HG03460 (cell line): ENCODE measurements at regions not wholly inside any gene's neighbourhood (a gene's known extent, or its start where the extent isn't known, plus 50 kb on each side); places are given as distances from the start of the nearest gene placed in this dataset.

Experiments used
- ATAC-seq: cut with Tn5 transposase; IDR thresholded peaks from one replicate; pipeline ENCODE4 v1.9.1; 2021; ENCODE audit not compliant: unreplicated experiment

DNA sequence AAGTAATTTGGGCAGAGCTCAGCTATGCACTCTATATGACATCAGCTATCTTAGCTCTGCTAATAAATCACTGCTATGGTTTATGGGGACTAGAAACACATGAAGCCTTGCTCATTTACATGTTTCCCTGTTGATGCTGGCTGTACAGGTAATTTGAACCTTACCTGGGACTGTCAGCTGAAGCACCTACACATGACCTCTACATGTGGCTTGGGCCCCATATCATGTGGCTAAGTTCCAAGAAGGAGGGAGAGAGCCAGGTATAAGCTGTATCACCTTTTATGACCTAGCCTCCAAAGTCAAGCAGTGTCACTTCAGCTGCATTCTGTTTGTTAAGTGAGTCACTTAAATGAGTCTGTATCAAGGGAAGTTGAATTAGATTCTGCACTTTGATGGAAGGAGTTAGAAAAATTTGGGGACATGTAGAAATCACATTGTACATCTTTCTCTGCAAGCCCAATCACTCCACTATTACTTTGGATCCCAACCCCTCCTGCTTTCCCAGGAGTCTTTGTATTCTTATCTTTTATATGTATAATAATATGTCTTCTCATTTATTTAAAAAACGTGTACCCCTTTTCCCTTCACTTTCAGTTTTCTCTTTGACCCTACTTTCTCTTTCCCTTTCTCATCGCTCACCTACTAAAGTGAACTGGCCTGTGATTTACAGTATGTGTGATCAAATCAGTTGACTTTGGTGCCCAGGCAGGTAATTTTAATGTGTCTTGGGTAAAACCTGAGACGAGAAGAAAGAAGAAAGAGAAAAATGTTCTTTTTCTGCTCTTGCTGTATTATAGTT lies 53.4 kb upstream of the PRKACB start:
- ATAC-seq = peak; percentile 67

DNA sequence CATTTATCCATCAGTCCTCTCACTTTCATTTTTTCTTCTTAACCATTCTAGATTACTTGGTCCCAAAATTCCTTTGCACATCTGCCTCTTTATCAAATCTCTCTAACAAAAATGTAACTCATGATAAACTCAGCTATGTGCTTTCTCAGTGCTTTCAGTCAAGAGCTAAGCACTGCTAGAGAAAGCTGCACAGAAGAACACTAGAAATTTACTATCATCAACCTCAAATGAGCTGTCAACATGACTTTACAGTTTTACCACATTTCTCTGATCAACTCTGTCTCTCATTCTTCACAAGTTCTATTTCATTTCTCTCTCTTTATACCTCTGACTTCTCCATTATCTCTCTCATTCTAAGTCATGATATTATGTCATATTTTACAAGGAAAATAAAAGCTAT lies 54.2 kb upstream of the PRKACB start:
- ATAC-seq = no peak

DNA sequence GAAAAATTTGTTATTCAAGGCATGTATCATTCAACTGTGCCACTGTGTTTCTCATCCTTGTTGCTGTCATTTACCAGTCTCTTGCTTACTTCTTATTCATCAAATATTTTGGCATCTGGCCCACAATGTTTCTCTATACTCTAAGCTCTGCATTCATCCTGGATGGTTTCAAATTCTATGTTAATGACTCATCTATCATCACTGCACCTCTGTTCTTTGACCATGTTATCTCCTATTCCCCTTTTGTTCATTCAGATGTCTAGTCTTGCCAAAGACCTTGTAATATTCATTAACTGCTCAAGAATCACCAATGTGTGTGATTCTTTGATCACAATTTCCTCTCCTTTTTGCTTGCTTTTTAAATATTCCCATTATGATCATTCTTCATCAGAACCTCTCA lies 54.6 kb upstream of the PRKACB start:
- ATAC-seq = no peak

DNA sequence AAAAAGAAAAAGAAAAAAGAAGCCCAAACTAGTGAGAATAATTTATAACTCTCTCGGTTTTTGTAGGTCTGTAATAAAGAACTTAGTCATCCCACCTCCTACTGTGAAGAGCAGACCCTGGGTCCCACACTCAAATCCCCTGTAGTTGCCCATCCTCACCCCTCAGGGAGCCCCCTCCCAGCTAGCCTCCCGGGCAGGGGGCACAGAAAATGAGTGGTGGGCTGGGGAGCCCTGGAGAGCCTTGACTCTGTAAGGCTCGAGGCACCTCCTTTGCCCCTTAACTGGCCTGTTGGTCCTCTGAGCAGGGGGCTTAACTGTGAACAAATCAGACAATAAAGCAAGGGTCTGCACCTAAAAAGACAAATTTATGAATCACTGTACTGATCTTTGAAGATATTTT lies 57.5 kb upstream of the PRKACB start:
- no peak for ATAC-seq

DNA sequence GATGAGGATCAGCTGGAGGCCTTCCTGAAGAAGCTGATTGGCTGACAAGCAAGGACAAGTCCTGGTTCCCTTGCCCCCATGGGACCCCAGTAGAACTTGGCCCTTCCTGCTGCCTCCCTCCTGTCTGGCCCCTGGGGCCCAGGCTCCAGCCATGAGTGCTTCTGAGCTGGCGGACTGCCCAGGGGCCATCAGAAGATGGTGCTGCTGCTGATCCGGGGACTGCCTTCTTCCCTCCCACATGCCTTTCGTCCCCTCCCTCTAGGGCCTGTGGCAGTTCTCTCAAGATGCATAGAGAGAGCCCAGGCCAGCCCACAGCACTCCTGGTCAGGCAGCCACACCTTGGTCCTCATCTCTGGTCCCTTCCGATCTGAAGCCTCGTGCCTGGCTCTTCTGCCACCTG lies 57.9 kb upstream of the PRKACB start:
- ATAC-seq = no peak

DNA sequence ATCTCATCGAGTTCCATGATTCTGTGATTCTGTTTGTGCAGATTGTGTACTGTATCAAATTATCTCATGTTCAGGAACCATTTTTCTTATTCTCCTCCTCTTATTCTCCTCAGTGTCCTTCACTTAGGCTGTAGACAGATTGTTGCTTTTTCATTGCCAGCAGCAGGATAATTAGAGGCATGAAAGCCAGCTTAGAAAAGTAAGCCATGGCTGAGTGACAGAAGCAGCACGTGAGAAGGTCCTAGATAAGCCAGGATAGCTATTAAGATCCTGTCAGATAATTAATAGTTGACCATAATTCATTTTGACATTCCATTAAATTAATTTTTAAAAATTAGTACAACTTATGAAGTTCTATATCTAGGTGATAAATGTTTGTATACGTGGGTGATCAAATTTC lies 60.8 kb upstream of the PRKACB start:
- no peak for ATAC-seq

DNA sequence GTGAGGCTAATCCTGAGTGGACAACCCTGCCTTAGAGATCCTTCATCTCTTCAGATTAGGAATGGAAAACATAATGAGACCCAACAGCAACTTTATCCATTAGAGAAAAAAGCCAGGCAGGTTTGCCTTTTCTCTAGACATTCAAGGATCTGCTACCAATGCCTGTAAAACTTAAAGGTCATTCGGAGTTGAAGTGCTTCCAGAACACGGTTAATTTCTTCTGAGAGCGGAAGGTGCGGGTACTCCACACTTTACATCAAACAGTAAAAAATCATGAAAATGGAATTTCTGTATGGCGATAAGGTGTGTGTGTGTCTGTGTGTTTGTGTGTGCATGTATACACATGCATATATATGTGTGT lies 65.2 kb upstream of the PRKACB start:
- ATAC-seq = no peak

DNA sequence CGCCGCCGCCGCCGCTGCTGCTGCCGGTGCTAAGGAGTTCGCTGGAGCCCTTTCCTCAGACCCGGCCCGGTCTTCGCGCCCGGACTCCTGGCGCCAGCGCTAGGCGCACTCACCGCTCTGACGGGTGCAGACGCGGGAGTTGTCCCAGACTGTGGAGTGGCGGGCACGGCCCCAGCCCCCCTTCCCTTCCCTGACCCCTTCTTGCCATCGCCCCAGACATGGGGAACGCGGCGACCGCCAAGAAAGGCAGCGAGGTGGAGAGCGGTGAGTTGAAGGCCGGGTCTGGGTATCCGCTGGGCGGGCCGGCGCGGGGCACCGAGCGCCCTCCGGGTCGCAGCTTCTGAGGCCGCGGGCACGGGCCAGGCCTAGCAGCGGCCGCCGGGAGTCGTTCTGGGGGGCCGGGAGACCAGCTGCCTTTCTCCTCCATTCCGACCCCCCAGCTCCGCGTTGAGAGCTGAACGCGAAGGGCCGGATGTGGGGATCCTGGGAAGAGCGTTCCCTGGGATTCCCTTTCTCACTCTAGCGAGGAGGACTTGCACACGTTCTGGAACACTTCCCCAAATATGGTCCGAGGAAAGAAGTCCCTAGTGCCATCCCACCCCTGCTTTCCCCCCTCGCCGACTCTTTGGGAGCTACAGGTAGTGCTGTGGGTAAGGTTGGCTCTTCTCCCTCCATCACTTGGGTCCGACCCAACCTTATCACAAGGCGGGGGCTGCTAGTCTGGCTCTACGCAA lies 65.8 kb upstream of the PRKACB start:
- peak; percentile 43 for ATAC-seq

DNA sequence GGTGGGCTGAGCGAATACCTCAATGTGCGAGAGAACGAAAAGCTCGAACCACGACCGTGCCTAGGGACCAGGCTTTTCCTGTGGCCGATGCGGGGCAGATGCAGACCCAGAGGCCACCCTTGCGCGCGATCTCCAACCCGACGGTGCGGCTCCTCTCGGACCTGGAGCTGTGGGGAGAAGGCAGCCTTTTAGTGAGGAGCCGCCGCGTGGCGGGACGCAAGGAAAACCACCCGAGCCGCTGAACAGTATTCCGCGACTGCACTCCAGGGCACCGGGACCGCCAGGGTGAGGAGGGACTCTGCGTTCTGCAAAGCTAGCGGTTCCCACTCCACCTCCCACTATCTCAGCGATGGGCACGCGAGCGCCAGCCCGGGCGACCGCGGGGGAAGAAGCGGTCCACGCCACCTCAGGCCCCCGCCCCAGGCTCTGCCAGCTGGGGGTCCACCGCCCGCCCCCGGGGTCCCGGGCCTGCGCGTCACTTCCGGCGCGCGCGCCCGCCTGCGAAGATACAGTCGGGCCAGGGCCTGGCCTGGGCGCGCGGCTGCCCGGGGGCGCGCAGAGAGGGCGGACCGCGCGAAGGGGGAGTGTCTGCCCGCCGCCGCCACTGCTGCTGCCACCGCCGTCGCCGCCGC lies 66.5 kb upstream of the PRKACB start:
- ATAC-seq = peak; percentile 94

DNA sequence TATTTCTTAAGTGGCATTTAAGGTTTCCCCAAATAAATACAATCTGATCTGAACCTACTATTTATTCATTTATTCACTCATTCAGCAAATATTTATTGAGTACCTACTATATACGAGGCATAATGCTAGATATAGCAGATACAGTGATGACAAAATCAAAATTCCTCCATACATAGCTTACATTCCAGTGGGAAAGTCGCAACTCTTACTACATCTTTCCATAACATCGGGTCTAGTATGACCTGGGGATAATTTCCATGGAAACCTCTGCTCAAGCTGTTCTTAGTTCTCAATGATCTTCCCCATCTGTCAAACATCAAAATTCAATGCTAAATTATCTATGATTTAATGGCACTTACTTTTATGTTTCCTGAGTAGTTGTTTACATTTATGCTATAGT lies 70.8 kb upstream of the PRKACB start:
- ATAC-seq = no peak

DNA sequence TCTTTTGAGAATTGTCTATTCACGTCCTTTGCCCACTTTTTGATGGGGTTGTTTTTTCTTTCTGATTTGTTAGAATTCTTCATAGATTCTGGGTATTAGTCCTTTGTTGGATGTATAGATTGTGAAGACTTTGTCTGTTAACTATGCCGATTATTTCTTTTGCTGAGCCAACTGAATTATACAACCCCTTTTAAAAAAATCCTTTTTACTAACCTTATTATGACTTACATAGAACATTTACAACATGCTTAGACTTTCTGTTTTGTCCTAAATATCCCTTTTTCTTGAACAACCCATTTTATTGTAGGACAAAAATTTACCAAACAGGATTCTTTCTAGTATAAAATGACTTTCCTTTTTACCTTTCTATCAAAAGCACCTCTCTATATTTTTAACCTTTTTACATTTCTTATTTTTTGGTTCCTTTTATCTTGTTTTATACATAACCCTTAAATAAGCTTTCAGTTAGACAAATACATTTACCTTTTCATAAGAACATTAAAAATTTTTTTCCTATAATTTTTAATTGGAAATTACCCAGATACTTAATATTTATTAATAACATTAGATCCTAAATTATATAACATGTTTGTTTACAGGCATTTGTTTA lies 70.4 kb upstream of the TTLL7 start:
- no peak for ATAC-seq

DNA sequence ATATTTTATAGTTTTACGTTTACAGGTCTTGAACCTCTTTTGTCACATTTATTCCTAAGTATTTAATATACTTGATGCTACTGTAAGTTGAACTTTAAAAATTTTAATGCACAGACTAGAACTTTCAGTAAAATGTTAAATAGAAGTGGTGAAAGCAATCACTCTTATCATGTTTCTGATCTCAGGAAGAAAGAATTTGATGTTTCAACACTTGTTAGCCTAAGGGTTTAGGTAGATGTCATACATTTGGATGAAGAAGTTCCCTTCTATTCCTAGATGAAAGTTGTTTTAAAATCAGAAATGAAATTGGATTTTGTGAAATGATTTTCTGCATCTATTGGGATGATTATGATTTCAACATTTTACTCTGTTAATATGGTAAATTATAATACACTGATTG lies 63.6 kb upstream of the TTLL7 start:
- ATAC-seq = no peak

DNA sequence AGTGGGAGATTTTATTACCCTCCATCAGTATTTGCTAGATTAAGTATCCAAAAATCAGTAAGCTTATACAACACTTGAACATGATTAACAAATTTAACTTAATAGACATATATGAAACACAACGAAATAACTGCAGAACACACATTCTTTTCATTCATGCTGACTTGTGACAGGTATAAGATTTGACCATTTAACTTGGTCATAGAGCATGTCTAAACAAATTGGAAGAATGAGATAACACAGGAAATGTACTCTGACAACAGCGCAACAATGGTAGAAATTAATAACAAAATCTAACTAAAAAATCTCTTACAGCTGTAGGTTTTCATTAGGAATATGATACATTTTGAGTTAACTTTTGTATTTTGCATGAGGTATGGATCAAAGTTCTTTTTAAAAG lies 62.4 kb upstream of the TTLL7 start:
- ATAC-seq = no peak

DNA sequence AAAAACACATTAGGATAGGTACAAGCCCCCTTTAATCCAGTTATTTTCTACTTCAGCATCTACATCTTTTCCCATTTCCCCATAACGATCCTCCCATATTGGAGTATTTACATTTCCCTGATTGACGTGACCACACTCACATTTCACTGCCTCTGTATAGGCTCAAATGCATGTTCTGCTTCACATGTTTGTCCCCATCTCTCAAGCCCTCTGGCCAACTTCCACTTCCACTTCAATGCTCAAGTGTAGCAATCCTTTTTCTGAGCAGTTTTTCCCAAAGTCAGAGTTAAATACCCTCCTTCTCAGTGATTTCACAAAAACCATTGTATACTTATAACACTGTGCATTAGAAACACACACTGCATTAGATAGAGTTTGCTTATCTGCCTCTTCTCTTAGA lies 61.8 kb upstream of the TTLL7 start:
- ATAC-seq = no peak

DNA sequence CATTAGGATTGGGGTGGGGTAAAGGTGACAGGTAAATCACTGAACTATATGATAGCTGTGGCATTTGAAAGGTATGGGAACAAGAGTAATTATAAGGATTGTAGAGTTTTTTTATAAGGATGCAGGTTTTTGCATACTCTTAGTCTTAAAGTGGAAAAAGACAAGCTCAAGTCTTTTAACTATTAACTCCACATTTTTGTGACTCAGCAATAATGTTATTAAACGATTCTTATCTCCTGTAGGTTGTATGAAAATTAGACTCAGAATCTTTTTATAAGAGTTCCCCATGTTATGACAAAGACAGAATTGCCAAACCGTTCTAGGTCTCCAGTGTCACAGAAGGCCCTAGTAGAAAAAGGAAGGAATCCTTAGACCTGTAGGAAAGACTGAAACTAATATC lies 49.9 kb upstream of the TTLL7 start:
- no peak for ATAC-seq
